Esophagus muscularis mucosa (tissue), 4 donors: ENCODE measurements at regions not wholly inside any gene's neighbourhood (a gene's known extent, or its start where the extent isn't known, plus 50 kb on each side); places are given as distances from the start of the nearest gene placed in this dataset.

Experiments used
- CTCF ChIP-seq, 3 experiments: fragments of 200-600 bp in 2 of 3; fragments of 450-650 bp in 1 of 3; sonication (generic) in 2 of 3; IDR thresholded peaks; one replicate each; pipeline ENCODE4 v1.5.1; 2017 to 2019; ENCODE audit warnings: antibody characterized with exemption in 3 of 3, mild to moderate bottlenecking in 2 of 3, moderate library complexity in 1 of 3
- EP300 ChIP-seq: sonication (generic); formaldehyde crosslinking; IDR thresholded peaks from one replicate; pipeline ENCODE4 v1.6.1; 2017; ENCODE audit warnings: antibody characterized with exemption
- POLR2A ChIP-seq: fragments of 450-650 bp; IDR thresholded peaks from one replicate; pipeline ENCODE4 v1.6.1; 2017; ENCODE audit warnings: antibody characterized with exemption, moderate library complexity, mild to moderate bottlenecking, low read depth

- no peak for TF ChIP-seq POLR2A
- TF ChIP-seq CTCF (IDR thresholded peaks at IDR 0.05) = no peak
- TF ChIP-seq EP300 = no peak
These were observed 80.6 kb upstream of the DBX2 start for GRCh38 chr12:45131506-45131905.
